ENCODE measurements at regions not wholly inside any gene's neighbourhood (a gene's known extent, or its start where the extent isn't known, plus 50 kb on each side); places are given as distances from the start of the nearest gene placed in this dataset.

DNA sequence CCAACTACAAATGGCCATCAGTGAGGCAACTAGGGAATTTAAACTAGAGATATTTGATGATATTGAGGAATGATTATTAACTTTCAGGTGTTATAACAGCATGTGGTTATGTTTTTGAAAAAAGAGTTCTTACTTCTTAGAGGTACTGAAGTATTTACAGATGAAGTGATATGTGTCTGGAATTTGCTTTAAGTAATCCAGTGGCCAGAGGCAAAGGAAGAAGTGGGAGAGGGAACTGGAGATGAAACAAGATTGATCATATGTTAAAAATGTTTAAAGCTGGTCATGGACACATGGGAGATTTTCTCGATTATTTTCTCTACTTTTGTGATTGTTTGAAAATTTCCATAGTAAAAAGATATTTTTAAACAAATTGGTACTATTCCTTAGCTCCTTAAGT lies 53.3 kb upstream of the SLCO2A1 start:
- Histone ChIP-seq H3K27ac (no peak overlapping the region), H3K4me3 (no peak overlapping the region), H3F3A (ENCODE audit: low read depth) (no peaks in the 10 kb centered on the region), H4K20me1 (ENCODE audit: low read depth) (no peaks in the 10 kb centered on the region), H3K27me3 (no peaks in the 10 kb centered on the region), H3K4me2 (no peak overlapping the region), H3K79me2 (ENCODE audit: low read depth) (no peaks in the 10 kb centered on the region), H3K36me3 (no peaks in the 10 kb centered on the region), H3K9me3 (ENCODE audit: low read depth) (peaks cover 10% of the 10 kb centered on the region), H3K9ac (no peak overlapping the region), H3K4me1 (no peaks in the 10 kb centered on the region), H2AFZ (replicated peaks) (no peak overlapping the region)
- Mint-ChIP-seq H3K27ac (no peak overlapping the region), H3K4me1 (no peaks in the 10 kb centered on the region), H3K27me3 (ENCODE audit: insufficient read depth, low read depth) (no peaks in the 10 kb centered on the region), H3K36me3 (peaks cover 2% of the 10 kb centered on the region), H3K9me3 (peaks cover 21% of the 10 kb centered on the region), H3K4me3 (no peak overlapping the region)
- TF ChIP-seq EZH2phosphoT487 (IDR thresholded peaks at IDR 0.05) (no peak), EZH2 (IDR thresholded peaks at IDR 0.05) (no peak)
- TF ChIP-seq, protein P1, sequence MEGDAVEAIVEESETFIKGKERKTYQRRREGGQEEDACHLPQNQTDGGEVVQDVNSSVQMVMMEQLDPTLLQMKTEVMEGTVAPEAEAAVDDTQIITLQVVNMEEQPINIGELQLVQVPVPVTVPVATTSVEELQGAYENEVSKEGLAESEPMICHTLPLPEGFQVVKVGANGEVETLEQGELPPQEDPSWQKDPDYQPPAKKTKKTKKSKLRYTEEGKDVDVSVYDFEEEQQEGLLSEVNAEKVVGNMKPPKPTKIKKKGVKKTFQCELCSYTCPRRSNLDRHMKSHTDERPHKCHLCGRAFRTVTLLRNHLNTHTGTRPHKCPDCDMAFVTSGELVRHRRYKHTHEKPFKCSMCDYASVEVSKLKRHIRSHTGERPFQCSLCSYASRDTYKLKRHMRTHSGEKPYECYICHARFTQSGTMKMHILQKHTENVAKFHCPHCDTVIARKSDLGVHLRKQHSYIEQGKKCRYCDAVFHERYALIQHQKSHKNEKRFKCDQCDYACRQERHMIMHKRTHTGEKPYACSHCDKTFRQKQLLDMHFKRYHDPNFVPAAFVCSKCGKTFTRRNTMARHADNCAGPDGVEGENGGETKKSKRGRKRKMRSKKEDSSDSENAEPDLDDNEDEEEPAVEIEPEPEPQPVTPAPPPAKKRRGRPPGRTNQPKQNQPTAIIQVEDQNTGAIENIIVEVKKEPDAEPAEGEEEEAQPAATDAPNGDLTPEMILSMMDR (IDR thresholded peaks at IDR 0.05) = no peak
- DNase-seq (ENCODE audit: low spot score) = no peak

DNA sequence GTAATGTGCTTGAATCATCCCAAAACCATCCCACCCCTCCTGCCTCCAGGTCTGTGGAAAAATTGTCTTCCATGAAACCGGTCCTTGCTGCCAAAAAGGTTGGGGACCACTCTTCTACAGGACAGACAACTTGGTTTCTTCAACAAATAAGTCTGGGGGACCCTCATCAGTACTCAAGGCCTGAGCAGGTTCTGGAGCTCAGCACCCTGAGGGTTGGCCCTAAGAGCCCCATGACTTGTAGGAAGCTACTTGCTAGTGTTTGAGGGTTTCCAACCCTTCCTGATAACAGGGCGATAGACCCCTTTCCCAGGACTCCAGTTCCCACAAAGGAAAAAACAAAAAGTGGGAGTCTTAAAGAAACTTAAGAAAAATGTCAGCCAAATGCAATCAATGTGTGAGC lies 52.9 kb upstream of the SLCO2A1 start:
- Histone ChIP-seq H3K4me1 (no peaks in the 10 kb centered on the region), H3K4me2 (no peak overlapping the region), H3K36me3 (no peaks in the 10 kb centered on the region), H3K9ac (no peak overlapping the region), H3F3A (ENCODE audit: low read depth) (no peaks in the 10 kb centered on the region), H3K9me3 (ENCODE audit: low read depth) (peaks cover 10% of the 10 kb centered on the region), H3K79me2 (ENCODE audit: low read depth) (no peaks in the 10 kb centered on the region), H4K20me1 (ENCODE audit: low read depth) (no peaks in the 10 kb centered on the region), H3K27ac (no peak overlapping the region), H3K27me3 (no peaks in the 10 kb centered on the region), H2AFZ (replicated peaks) (no peak overlapping the region), H3K4me3 (no peak overlapping the region)
- no peaks in the 10 kb centered on the region for H3K27me3 Mint-ChIP-seq (ENCODE audit: insufficient read depth, low read depth)
- H3K27ac Mint-ChIP-seq = no peak overlapping the region
- TF ChIP-seq EZH2 (IDR thresholded peaks at IDR 0.05) = no peak
- TF ChIP-seq, protein P1 (IDR thresholded peaks at IDR 0.05) = no peak
- no peak for TF ChIP-seq EZH2phosphoT487 (IDR thresholded peaks at IDR 0.05)
- H3K36me3 Mint-ChIP-seq = peaks cover 2% of the 10 kb centered on the region
- no peak for DNase-seq (ENCODE audit: low spot score)
- H3K4me1 Mint-ChIP-seq = no peaks in the 10 kb centered on the region
- H3K4me3 Mint-ChIP-seq = no peak overlapping the region
- peaks cover 21% of the 10 kb centered on the region for H3K9me3 Mint-ChIP-seq

DNA sequence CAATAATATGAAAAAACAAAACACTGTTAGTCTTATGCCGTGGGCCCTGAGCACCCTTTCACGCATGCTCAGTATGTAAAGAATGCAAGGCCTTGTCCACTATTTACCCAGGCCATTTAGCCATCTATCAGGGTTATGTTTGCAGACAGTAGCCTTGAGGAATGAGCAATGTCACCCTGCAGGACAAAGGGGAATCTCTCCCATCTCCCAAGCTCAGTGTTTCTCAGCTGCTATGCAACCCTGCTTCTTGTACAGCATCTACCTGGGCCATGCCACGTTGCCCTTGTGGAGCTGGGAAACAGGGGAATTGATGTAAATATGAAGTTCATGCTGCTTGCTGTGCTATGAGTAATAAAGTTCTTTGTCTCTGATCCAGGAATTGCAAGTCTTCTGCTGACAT lies 51.5 kb upstream of the SLCO2A1 start:
- Mint-ChIP-seq H3K4me1 (peaks cover 2% of the 10 kb centered on the region), H3K9me3 (peaks cover 21% of the 10 kb centered on the region), H3K4me3 (no peak overlapping the region), H3K27ac (no peak overlapping the region), H3K27me3 (ENCODE audit: insufficient read depth, low read depth) (no peaks in the 10 kb centered on the region), H3K36me3 (peaks cover 2% of the 10 kb centered on the region)
- no peaks in the 10 kb centered on the region for H3F3A ChIP-seq (ENCODE audit: low read depth)
- H3K4me3 ChIP-seq = no peak overlapping the region
- H4K20me1 ChIP-seq (ENCODE audit: low read depth) = no peaks in the 10 kb centered on the region
- no peak overlapping the region for H3K9ac ChIP-seq
- H3K27me3 ChIP-seq = no peaks in the 10 kb centered on the region
- H3K9me3 ChIP-seq (ENCODE audit: low read depth) = peaks cover 10% of the 10 kb centered on the region
- H3K36me3 ChIP-seq = no peaks in the 10 kb centered on the region
- H3K4me2 ChIP-seq = no peak overlapping the region
- H3K79me2 ChIP-seq (ENCODE audit: low read depth) = no peaks in the 10 kb centered on the region
- TF ChIP-seq EZH2phosphoT487 (IDR thresholded peaks at IDR 0.05) (no peak), EZH2 (IDR thresholded peaks at IDR 0.05) (no peak)
- TF ChIP-seq, protein P1 (IDR thresholded peaks at IDR 0.05) = no peak
- no peaks in the 10 kb centered on the region for H3K4me1 ChIP-seq
- no peak for DNase-seq (ENCODE audit: low spot score)
- no peak overlapping the region for H3K27ac ChIP-seq
- H2AFZ ChIP-seq (replicated peaks) = no peak overlapping the region

Measured in neural progenitor cell (in vitro differentiated cells).